ENCODE measurements at regions not wholly inside any gene's neighbourhood (a gene's known extent, or its start where the extent isn't known, plus 50 kb on each side); places are given as distances from the start of the nearest gene placed in this dataset.
A peak's percentile ranks its signal among the peaks of the same experiment; 100 is the strongest.

GRCh38 chr2:144890828-144891227 lies 370.9 kb upstream of the ZEB2 start:
- ATAC-seq = peak; percentile 57

GRCh38 chr2:144889348-144889747 lies 369.4 kb upstream of the ZEB2 start:
- Histone ChIP-seq H3K9me3 (ENCODE audit: low read length) (no peaks in the 10 kb centered on the region), H2AFZ (ENCODE audit: low read length) (no peak overlapping the region), H3K36me3 (ENCODE audit: low read depth, low read length) (no peaks in the 10 kb centered on the region), H3K27me3 (ENCODE audit: low read length) (no peaks in the 10 kb centered on the region), H3K4me3 (ENCODE audit: low read length) (no peak overlapping the region), H3K79me2 (ENCODE audit: low read length) (no peaks in the 10 kb centered on the region), H3K9ac (ENCODE audit: low read length) (no peak overlapping the region), H3K27ac (ENCODE audit: low read length) (no peak overlapping the region), H3K9me2 (replicated peaks; ENCODE audit: low read length) (no peaks in the 10 kb centered on the region), H4K20me1 (ENCODE audit: low read length) (no peaks in the 10 kb centered on the region), H3F3A (ENCODE audit: low read length, unreplicated experiment) (no peaks in the 10 kb centered on the region), H3K4me2 (ENCODE audit: low read length) (no peak overlapping the region), H3K4me1 (ENCODE audit: insufficient read depth, low read length) (peaks cover 6% of the 10 kb centered on the region; the same call in 1 of the 2 replicates)
- no TSS peak for BruUV-seq (replicated peaks)
- TF ChIP-seq EZH2 (IDR thresholded peaks at IDR 0.05; ENCODE audit: low read length, unreplicated experiment) (no peak), EZH2phosphoT487 (IDR thresholded peaks at IDR 0.05; ENCODE audit: borderline replicate concordance, low read length) (no peak), CTCF (conservative IDR thresholded peaks at IDR 0.05; ENCODE audit: low read depth, low read length) (no peak)
- intact Hi-C loops (cut with micrococcal nuclease) = no loop called here
- CTCF ChIA-PET = no interaction called here
- ATAC-seq = no peak
- POLR2A ChIA-PET (ENCODE audit: unreplicated experiment) = no interaction called here
- DNase-seq = no peak

More at GRCh38 chr2:144890828-144891227, 370.9 kb upstream of the ZEB2 start:
- H3F3A ChIP-seq (ENCODE audit: low read length, unreplicated experiment) = no peaks in the 10 kb centered on the region
- intact Hi-C loops (cut with micrococcal nuclease) = loop anchor here (5.0 kb wide), 1 partner anchor 861 kb away; no protein-coding TSS in a partner anchor
- peaks cover 6% of the 10 kb centered on the region; the same call in 1 of the 2 replicates for H3K4me1 ChIP-seq (ENCODE audit: insufficient read depth, low read length)
- no peak overlapping the region for H3K27ac ChIP-seq (ENCODE audit: low read length)
- no peaks in the 10 kb centered on the region for H3K9me3 ChIP-seq (ENCODE audit: low read length)
- no peaks in the 10 kb centered on the region for H3K27me3 ChIP-seq (ENCODE audit: low read length)
- no peaks in the 10 kb centered on the region for H4K20me1 ChIP-seq (ENCODE audit: low read length)
- no peak overlapping the region for H3K4me2 ChIP-seq (ENCODE audit: low read length)
- no peak overlapping the region for H3K4me3 ChIP-seq (ENCODE audit: low read length)
- ChIA-PET CTCF (interaction anchor here (0.6 kb wide), 1 partner anchor 147 kb away, joined by 3 read pairs; no protein-coding TSS in a partner anchor), POLR2A (ENCODE audit: unreplicated experiment) (no interaction called here)
- H3K9ac ChIP-seq (ENCODE audit: low read length) = no peak overlapping the region
- H2AFZ ChIP-seq (ENCODE audit: low read length) = no peak overlapping the region
- no peaks in the 10 kb centered on the region for H3K9me2 ChIP-seq (replicated peaks; ENCODE audit: low read length)
- BruUV-seq (replicated peaks) = no TSS peak
- DNase-seq = peak; percentile 54
- no peaks in the 10 kb centered on the region for H3K79me2 ChIP-seq (ENCODE audit: low read length)
- TF ChIP-seq CTCF (conservative IDR thresholded peaks at IDR 0.05; ENCODE audit: low read depth, low read length) (peak; percentile 47), EZH2 (IDR thresholded peaks at IDR 0.05; ENCODE audit: low read length, unreplicated experiment) (no peak)
- H3K36me3 ChIP-seq (ENCODE audit: low read depth, low read length) = no peaks in the 10 kb centered on the region

DNA sequence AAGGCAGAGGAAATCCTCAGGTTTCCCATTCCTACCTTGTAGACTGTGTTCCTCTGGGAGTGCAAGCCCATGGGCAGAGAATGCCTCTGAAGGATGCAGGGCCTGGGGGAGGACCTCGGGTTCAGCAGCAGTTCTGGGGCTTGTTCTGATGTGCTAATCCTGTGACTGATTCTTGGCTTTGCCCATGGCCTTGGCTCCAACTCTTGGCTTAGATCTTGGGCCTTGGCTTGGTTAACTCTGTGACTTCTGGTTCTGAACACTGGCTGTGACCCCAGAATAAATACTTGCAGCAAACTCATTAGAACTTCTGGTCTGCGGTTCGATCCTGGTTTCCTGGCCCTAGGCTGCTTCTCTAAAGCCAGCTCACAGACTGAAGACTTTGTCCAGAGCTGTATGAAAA lies 366.9 kb upstream of the ZEB2 start:
- Histone ChIP-seq H3K27me3 (ENCODE audit: low read length) (no peaks in the 10 kb centered on the region), H3K9me2 (replicated peaks; ENCODE audit: low read length) (no peaks in the 10 kb centered on the region), H3K9ac (ENCODE audit: low read length) (no peak overlapping the region), H3K36me3 (ENCODE audit: low read depth, low read length) (no peaks in the 10 kb centered on the region), H3K4me1 (ENCODE audit: insufficient read depth, low read length) (peaks cover 6% of the 10 kb centered on the region; the same call in 1 of the 2 replicates), H4K20me1 (ENCODE audit: low read length) (no peaks in the 10 kb centered on the region), H3K4me2 (ENCODE audit: low read length) (no peak overlapping the region), H3K4me3 (ENCODE audit: low read length) (no peak overlapping the region), H3F3A (ENCODE audit: low read length, unreplicated experiment) (no peaks in the 10 kb centered on the region), H3K79me2 (ENCODE audit: low read length) (no peaks in the 10 kb centered on the region), H3K9me3 (ENCODE audit: low read length) (no peaks in the 10 kb centered on the region), H3K27ac (ENCODE audit: low read length) (no peak overlapping the region), H2AFZ (ENCODE audit: low read length) (no peak overlapping the region)
- no peak for TF ChIP-seq EZH2 (IDR thresholded peaks at IDR 0.05; ENCODE audit: low read length, unreplicated experiment)
- TF ChIP-seq CTCF (conservative IDR thresholded peaks at IDR 0.05; ENCODE audit: low read depth, low read length) = no peak
- TF ChIP-seq EZH2phosphoT487 (IDR thresholded peaks at IDR 0.05; ENCODE audit: borderline replicate concordance, low read length) = no peak
- DNase-seq (no peak), ATAC-seq (no peak)
- intact Hi-C loops (cut with micrococcal nuclease) = no loop called here
- ChIA-PET POLR2A (ENCODE audit: unreplicated experiment) (no interaction called here), CTCF (no interaction called here)
- no TSS peak for BruUV-seq (replicated peaks)

All from PC-3 (cell line).